Natural killer cell (primary cell): ENCODE measurements at regions not wholly inside any gene's neighbourhood (a gene's known extent, or its start where the extent isn't known, plus 50 kb on each side); places are given as distances from the start of the nearest gene placed in this dataset.

Source experiments
- ATAC-seq, 3 donors: fragments of 150-1000 bp in 2 of 3; fragments of 200-7000 bp in 1 of 3; cut with Tn5 transposase; 1 replicate in 1 of 3; 2 replicates in 2 of 3; pipeline ENCODE4 v1.10.0; 2021; ENCODE audit warnings: mild to moderate bottlenecking in 2 of 3, moderate library complexity in 2 of 3
- DNase-seq, 2 donors: peaks; one replicate each; pipeline versions ENCODE4 v3.0.0 to v3.0.0-alpha.2; 2013 to 2021; ENCODE audit warnings: mixed read lengths in 1 of 2
- H3K27ac ChIP-seq: one replicate; pipeline ENCODE4 v1.5.1; 2013; ENCODE audit warnings: mild to moderate bottlenecking, low read length
- H3K27me3 ChIP-seq: one replicate; pipeline ENCODE4 v1.6.1; 2013; ENCODE audit warnings: low read length; ENCODE audit not compliant: control insufficient read depth, insufficient read depth
- H3K36me3 ChIP-seq: one replicate; pipeline ENCODE4 v1.6.1; 2013; ENCODE audit warnings: low read length; ENCODE audit not compliant: control insufficient read depth, insufficient read depth
- H3K4me1 ChIP-seq: one replicate; pipeline ENCODE4 v1.6.1; 2013; ENCODE audit warnings: low read length; ENCODE audit not compliant: control insufficient read depth, insufficient read depth
- H3K4me3 ChIP-seq: one replicate; pipeline ENCODE4 v1.5.1; 2013; ENCODE audit warnings: low read length
- H3K9me3 ChIP-seq: one replicate; pipeline ENCODE4 v1.6.1; 2013; ENCODE audit warnings: low read length; ENCODE audit not compliant: control insufficient read depth, insufficient read depth
- H3K27ac Mint-ChIP-seq, 2 donors: one replicate each; pipeline ENCODE4 v1.8.0; 2022; ENCODE audit warnings: mild to moderate bottlenecking in 2 of 2, mixed read lengths in 2 of 2, moderate library complexity in 1 of 2
- H3K27me3 Mint-ChIP-seq, 2 donors: one replicate each; pipeline ENCODE4 v1.8.0; 2022; ENCODE audit warnings: low read depth in 2 of 2, mixed read lengths in 2 of 2
- H3K36me3 Mint-ChIP-seq: one replicate; pipeline ENCODE4 v1.8.0; 2022; ENCODE audit warnings: mixed read lengths
- H3K4me1 Mint-ChIP-seq, 2 donors: one replicate each; pipeline ENCODE4 v1.8.0; 2022; ENCODE audit warnings: mixed read lengths in 2 of 2
- H3K4me3 Mint-ChIP-seq: one replicate; pipeline ENCODE4 v1.8.0; 2022; ENCODE audit warnings: mild to moderate bottlenecking, moderate library complexity, mixed read lengths
- H3K9me3 Mint-ChIP-seq, 2 donors: one replicate each; pipeline ENCODE4 v1.8.0; 2022; ENCODE audit warnings: mixed read lengths in 2 of 2
- CTCF ChIP-seq: fragments of 200-600 bp; IDR thresholded peaks from one replicate; pipeline ENCODE4 v1.8.0; 2022; ENCODE audit warnings: antibody characterized with exemption
- WGBS: methylation state at CpG from one replicate; pipeline ENCODE4 v1.1.7; 2013; ENCODE audit warnings: missing lambda C conversion rate; ENCODE audit not compliant: insufficient coverage; 5-methylcytosine and 5-hydroxymethylcytosine counted together
- intact Hi-C: fragments of 100-400 bp; cut with micrococcal nuclease; formaldehyde crosslinking; loops from one replicate; pipeline ENCODE4 v1.14.2; 2022

DNA sequence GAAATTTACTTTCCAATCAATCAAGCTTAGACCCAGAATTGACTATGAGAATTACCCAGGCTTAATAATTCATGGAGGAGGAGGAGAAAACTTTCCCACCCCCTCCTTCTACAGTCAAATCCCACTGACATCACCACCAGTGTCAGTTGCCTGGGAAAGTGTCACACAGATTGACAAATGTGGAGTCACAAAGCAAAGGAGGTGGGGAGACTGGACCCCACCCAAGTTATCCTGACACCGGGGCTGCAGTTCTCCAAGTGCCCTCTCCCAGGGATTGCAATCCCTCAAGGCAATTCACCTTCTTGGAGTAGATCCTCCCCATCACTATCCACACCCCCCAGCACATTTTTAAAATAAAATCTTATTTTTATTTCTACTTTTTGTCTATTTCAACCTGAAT, 100.2 kb upstream of the CDH11 start:
- intact Hi-C loops = no loop called here
- H3K9me3 Mint-ChIP-seq = peaks cover 4 to 10% of the 10 kb centered on the region in 2 donors
- Histone ChIP-seq H3K27me3 (no peaks in the 10 kb centered on the region), H3K9me3 (no peaks in the 10 kb centered on the region), H3K4me1 (no peaks in the 10 kb centered on the region), H3K36me3 (no peaks in the 10 kb centered on the region), H3K4me3 (no peak overlapping the region), H3K27ac (no peak overlapping the region)
- H3K36me3 Mint-ChIP-seq = no peaks in the 10 kb centered on the region
- H3K4me3 Mint-ChIP-seq = no peak overlapping the region
- 54% methylated on average over 1 of the region's 1 CpG for WGBS
- no peak for TF ChIP-seq CTCF
- H3K27ac Mint-ChIP-seq = no peak overlapping the region
- ATAC-seq (no peak), DNase-seq (no peak)
- no peaks in the 10 kb centered on the region for H3K4me1 Mint-ChIP-seq
- H3K27me3 Mint-ChIP-seq = no peaks in the 10 kb centered on the region

DNA sequence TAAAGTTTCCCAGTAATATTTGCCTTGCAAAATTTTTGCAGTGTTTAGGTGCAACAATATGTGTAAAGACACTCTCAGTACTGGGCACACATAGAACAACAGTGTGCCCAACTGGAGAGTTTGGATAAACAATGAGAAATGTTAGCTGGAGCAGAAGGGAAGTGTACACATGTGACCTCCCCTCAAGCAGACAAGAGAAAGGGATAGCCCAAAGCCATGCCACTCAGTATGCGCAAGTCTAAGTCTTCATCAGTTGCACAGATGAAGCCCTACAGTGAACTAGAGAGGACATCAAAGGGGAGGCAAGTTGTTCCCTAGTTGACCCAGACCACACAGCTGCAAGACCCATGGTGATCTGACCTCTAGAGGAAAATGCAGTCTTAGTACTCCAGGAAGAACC, 97.9 kb upstream of the CDH11 start:
- WGBS = 95% methylated on average over 1 of the region's 1 CpG
- H3K36me3 ChIP-seq = no peaks in the 10 kb centered on the region
- no peak overlapping the region for H3K4me3 ChIP-seq
- DNase-seq (no peak), ATAC-seq (no peak)
- H3K9me3 ChIP-seq = no peaks in the 10 kb centered on the region
- no peak overlapping the region for H3K27ac Mint-ChIP-seq
- no peak overlapping the region for H3K4me3 Mint-ChIP-seq
- H3K4me1 ChIP-seq = no peaks in the 10 kb centered on the region
- no peaks in the 10 kb centered on the region for H3K36me3 Mint-ChIP-seq
- intact Hi-C loops = no loop called here
- peaks cover 4 to 13% of the 10 kb centered on the region in 2 donors for H3K9me3 Mint-ChIP-seq
- no peak for TF ChIP-seq CTCF
- H3K27me3 ChIP-seq = no peaks in the 10 kb centered on the region
- H3K4me1 Mint-ChIP-seq = no peaks in the 10 kb centered on the region
- no peaks in the 10 kb centered on the region for H3K27me3 Mint-ChIP-seq
- no peak overlapping the region for H3K27ac ChIP-seq

DNA sequence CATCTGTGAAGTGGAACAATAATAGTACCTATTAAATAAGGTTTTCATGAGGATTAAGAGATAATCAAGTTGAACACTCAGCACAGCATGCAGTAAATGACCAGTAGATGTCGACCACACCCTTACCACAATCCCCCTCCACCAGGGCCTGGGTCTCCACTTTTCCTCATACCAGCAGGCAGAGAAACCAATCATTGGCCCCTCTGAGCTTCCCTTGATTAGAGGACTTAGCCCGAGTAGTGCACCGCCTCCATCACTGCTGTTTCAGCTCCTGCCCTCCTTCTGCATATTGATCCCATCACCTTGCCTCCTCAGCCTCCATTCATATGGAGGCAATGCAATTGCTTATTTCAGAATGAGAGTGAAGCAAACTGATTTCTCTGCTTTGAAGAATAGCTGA, 96.5 kb upstream of the CDH11 start:
- Histone ChIP-seq H3K4me1 (no peaks in the 10 kb centered on the region), H3K36me3 (no peaks in the 10 kb centered on the region), H3K27me3 (no peaks in the 10 kb centered on the region), H3K27ac (no peak overlapping the region), H3K4me3 (no peak overlapping the region), H3K9me3 (no peaks in the 10 kb centered on the region)
- Mint-ChIP-seq H3K4me3 (no peak overlapping the region), H3K36me3 (no peaks in the 10 kb centered on the region), H3K9me3 (peaks cover 4 to 10% of the 10 kb centered on the region in 2 donors), H3K4me1 (no peaks in the 10 kb centered on the region), H3K27me3 (no peaks in the 10 kb centered on the region), H3K27ac (no peak overlapping the region)
- intact Hi-C loops = no loop called here
- ATAC-seq = no peak
- no peak for DNase-seq
- no peak for TF ChIP-seq CTCF
- WGBS = 67% methylated on average over 3 of the region's 3 CpGs

DNA sequence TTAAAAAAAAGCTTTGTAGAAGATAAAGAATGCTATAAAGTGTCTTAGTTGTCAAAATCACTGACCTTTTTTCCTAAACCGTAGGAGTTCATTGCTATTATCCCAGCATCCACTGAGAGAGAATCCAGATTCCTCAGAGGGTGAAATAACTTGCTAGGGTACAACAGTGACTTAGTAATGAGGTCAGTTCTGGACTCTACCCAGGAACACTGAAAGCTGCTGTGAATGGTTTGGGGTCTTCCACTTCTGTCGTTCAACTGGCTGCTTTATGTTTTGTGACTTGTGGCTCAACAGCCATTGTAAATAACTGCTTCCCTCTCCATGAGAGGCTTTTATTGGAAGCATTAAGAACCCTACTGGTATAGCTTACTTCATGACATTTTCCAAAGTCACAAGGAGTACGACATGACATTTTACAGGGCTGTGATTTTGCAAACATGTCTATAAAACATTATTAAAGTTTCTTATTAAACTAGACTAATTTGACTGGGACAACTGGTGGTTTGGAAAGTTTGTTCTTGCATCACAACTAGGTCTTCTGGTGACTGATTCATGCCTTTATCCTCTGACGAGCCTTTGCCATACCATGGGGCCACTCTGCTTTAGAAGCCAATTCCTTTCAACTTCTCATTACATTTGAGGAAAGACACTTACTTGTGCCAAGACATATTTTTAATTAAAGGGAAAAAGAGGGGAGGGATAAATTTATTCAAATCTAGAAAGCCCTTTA, 92.2 kb upstream of the CDH11 start:
- H3K27ac Mint-ChIP-seq = no peak overlapping the region
- H3K9me3 Mint-ChIP-seq = peaks cover 0 to 9% of the 10 kb centered on the region in 2 donors
- no peak overlapping the region for H3K4me3 ChIP-seq
- no peaks in the 10 kb centered on the region for H3K36me3 ChIP-seq
- H3K9me3 ChIP-seq = no peaks in the 10 kb centered on the region
- ATAC-seq (no peak), DNase-seq (no peak)
- no peaks in the 10 kb centered on the region for H3K36me3 Mint-ChIP-seq
- H3K4me3 Mint-ChIP-seq = no peak overlapping the region
- intact Hi-C loops = no loop called here
- TF ChIP-seq CTCF = no peak
- no peaks in the 10 kb centered on the region for H3K4me1 ChIP-seq
- WGBS = 69% methylated on average over 3 of the region's 4 CpGs
- H3K27me3 ChIP-seq = no peaks in the 10 kb centered on the region
- H3K4me1 Mint-ChIP-seq = no peaks in the 10 kb centered on the region
- H3K27me3 Mint-ChIP-seq = no peaks in the 10 kb centered on the region
- no peak overlapping the region for H3K27ac ChIP-seq
